Renal pelvis (tissue), 1 donor: ENCODE measurements at regions not wholly inside any gene's neighbourhood (a gene's known extent, or its start where the extent isn't known, plus 50 kb on each side); places are given as distances from the start of the nearest gene placed in this dataset.

ENCODE experiments used
- DNase-seq: peaks from one replicate; pipeline ENCODE4 v3.0.0-alpha.2; 2013

DNA sequence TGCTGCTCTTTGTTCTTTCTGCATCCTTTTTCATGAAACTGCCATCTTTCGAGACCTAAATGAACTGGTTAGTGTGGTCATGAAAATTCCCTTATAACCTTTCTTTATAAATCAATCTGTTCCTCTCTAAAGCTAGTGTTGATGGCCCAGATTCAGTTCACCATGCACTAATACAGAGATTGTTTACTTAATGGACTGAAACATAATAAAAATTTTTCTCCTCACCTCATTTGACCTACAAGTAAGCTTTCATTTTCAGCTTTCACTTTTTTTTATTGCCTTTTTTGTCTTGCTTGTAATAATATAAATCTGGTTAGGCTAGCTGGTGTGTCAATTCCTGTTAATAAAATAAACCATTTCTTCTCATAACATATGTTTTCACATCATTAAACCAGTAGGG is 183.8 kb downstream of the CCDC59 start:
- DNase-seq, result no peak

GRCh38 chr12:82149045-82149444 is 209.1 kb downstream of the CCDC59 start:
- DNase-seq, result no peak

DNA sequence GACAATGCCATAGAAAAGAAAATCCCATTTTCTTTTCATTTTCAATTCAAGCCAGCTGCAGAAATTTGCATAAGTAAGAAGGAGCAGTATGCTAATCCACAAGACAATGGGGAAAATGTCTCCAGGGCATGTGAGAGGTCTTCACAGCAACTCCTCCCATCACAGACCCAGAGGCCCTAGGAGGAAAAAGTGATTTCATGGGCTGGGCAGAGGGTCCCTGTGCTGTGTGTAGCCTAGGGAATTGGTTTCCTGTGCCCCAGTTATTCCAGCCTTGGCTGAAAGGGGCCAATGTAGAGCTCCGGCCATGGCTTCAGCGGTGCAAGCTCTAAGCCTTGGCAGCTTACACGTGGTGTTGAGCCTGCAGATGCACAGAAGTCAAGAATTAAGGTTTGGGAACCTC is 211.4 kb downstream of the CCDC59 start:
- no peak for DNase-seq

GRCh38 chr12:82144505-82144904 is 213.7 kb downstream of the CCDC59 start:
- DNase-seq, result no peak

DNA sequence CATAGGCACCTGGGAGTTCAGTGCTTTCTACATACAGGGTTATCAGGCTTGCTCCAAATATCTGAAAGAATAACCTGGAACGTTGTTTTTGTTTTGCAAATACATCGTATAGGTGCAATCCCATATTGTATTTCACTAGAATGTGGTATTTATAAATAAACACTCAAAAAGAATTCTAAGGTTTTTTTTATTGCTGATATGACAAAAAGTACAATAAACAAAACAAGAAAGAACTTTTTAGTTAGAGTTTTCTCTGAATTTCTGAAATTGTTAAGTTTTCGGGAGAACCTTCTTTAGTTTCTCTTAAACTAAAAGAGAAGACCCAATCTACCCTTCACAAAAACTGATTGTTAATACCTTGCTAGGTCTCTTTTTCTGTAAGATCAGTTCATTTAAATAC is 225.8 kb downstream of the CCDC59 start:
- no peak for DNase-seq

DNA sequence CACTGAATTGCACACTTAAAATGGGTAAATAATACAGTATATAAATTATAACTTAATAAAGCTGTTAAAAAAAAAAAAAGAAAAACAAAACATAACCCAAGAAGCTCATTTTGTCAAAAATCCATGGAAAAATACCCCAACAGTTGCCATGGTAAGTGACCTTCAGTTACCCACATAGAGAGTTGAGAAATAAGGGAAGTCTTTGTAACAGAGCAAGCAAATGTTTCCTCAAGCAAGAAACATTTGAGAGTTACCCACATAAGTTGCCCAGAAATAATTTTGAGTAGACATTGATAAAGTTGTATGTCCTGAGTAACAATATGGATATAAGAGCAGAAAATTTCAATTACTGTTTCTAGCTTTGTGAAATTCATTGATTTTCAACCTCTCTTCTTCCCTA is 227.4 kb downstream of the CCDC59 start:
- no peak for DNase-seq

- DNase-seq, result no peak
These were observed 233.3 kb downstream of the CCDC59 start for GRCh38 chr12:82124711-82125380.

DNA sequence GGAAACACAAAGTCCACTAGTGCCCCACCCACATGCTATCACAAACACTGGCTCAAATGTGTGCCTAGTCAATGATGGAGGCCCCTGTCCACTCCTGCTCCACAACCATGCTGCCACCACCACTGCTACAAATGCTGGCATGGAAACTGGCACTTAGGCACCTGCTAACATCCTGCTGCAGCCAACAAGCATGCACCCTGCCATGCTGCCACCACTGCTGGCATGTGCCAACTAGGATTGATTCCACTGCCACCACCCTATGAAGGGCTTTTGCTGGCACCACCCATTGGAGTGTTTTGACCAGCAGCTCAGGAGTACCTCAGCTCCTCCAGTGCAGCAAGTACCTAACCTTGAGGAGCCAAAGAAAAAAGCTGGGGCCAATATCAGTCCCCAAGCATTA is 236.6 kb downstream of the CCDC59 start:
- no peak for DNase-seq

- no peak for DNase-seq
These were observed 237.3 kb downstream of the CCDC59 start for GRCh38 chr12:82120901-82121300.

GRCh38 chr12:82109243-82109642 is 248.9 kb downstream of the CCDC59 start:
- DNase-seq, result no peak

- DNase-seq, result no peak
These were observed 249.6 kb downstream of the CCDC59 start for GRCh38 chr12:82108615-82109014.

DNA sequence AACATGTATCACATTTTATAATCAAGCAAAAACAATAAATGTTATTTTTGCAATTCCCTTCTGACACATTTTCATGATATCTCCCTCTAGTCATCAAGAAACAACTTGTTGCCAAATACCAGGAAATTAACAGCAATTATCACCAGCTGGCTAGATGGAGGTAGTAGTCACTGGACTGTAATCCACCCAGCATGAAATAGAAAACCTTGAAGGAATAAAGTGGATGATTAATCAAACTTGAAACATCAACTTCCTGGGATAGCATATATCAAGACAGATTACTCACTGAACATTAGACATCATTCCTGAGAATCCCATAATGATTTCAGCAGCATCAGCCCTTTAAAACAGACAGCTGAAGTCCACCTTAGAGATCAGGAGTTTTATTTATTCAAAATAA is 259.0 kb downstream of the CCDC59 start:
- DNase-seq, result no peak

- DNase-seq, result no peak
These were observed 260.3 kb downstream of the CCDC59 start for GRCh38 chr12:82097877-82098276.

- no peak for DNase-seq
These were observed 260.7 kb downstream of the CCDC59 start for GRCh38 chr12:82097438-82097837.

- no peak for DNase-seq
These were observed 268.0 kb downstream of the CCDC59 start for GRCh38 chr12:82090165-82090564.

GRCh38 chr12:82089369-82090121 is 268.6 kb downstream of the CCDC59 start:
- DNase-seq, result no peak

DNA sequence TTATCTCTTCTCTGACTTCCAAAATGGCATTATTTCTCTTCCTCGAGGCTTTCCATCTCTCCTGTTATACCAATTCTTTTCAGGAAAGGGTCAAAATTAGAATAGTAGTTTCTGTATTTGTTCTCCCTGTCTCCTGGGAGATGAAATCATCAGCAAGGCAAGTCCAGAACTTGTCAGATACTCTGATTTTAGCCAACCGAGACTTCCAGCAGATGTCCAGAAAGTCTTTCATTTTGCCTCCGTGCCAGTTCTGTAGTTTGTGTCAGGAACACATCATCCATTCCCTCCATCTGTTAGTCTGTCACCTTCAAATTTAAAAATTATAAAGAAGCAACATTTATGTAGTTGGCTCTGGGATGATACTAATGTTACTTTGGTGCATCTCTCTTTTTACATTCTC is 275.7 kb downstream of the CCDC59 start:
- no peak for DNase-seq

GRCh38 chr12:82069931-82070514 is 288.2 kb downstream of the CCDC59 start:
- no peak for DNase-seq

GRCh38 chr12:82058197-82058596 is 299.0 kb upstream of the PPFIA2 start:
- DNase-seq, result no peak

- DNase-seq, result no peak
These were observed 298.6 kb upstream of the PPFIA2 start for GRCh38 chr12:82057770-82058169.

DNA sequence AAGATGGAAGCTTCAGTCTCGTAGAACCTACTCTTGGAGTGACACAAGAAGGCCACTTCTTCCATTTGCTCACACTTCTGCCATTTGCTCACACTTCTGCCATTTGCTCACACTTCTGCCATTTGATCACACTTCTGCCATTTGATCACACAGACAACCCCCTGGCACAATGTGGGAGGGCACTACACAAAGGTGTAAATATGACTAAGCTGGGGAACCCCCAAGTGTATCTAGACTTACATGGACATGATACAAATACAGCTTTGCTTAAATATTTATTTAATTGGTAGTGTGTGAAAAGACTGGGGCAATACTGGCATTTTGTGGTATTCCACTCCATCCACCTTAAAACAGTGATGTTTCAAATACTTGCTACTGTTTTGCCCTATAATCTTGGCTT is 296.2 kb upstream of the PPFIA2 start:
- no peak for DNase-seq

GRCh38 chr12:82054566-82054965 is 295.4 kb upstream of the PPFIA2 start:
- DNase-seq, result no peak

DNA sequence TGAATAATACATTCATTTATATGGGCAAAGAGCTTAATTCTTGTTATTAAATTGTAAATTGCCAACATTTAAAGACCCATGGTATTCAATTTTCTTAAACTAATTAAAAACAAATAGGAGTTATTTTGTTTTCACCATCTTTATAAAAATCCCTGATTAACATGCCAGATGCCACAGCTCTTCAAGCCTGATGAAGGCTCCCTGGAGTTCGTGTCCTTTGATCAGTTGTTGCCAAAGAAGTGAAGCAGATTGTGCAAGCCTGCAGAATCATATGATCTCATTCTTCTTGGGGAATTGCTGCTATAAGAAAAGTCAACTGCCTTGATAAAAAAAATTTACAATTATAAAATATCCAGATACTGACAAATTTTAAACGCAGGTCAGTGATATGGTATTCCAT is 288.3 kb upstream of the PPFIA2 start:
- DNase-seq, result no peak
